Neural progenitor cell (in vitro differentiated cells): ENCODE measurements at regions not wholly inside any gene's neighbourhood (a gene's known extent, or its start where the extent isn't known, plus 50 kb on each side); places are given as distances from the start of the nearest gene placed in this dataset.

Source experiments
- DNase-seq: peaks from one replicate; pipeline ENCODE4 v3.0.0-alpha.2; 2016; ENCODE audit warnings: low spot score
- H2AFZ ChIP-seq: fragments of 200-600 bp; sonication (generic); replicated peaks from 2 replicates; pipeline ENCODE4 v1.6.1; 2016; ENCODE audit warnings: antibody characterized with exemption
- H3F3A ChIP-seq: fragments of 200-600 bp; sonication (generic); 2 replicates; pipeline ENCODE4 v1.6.1; 2016; ENCODE audit warnings: antibody characterized with exemption, low read depth
- H3K27ac ChIP-seq: fragments of 200-600 bp; sonication (generic); 2 replicates; pipeline ENCODE4 v1.5.1; 2016; ENCODE audit warnings: mild to moderate bottlenecking
- H3K27me3 ChIP-seq: fragments of 200-600 bp; sonication (generic); 2 replicates; pipeline ENCODE4 v1.6.1; 2016; ENCODE audit warnings: mild to moderate bottlenecking, moderate library complexity
- H3K36me3 ChIP-seq: fragments of 200-600 bp; sonication (generic); 2 replicates; pipeline ENCODE4 v1.5.1; 2016
- H3K4me1 ChIP-seq: fragments of 200-600 bp; sonication (generic); 2 replicates; pipeline ENCODE4 v1.6.1; 2016; ENCODE audit warnings: mixed run types
- H3K4me2 ChIP-seq: fragments of 200-600 bp; sonication (generic); 2 replicates; pipeline ENCODE4 v1.6.1; 2016
- H3K4me3 ChIP-seq: fragments of 200-600 bp; sonication (generic); 2 replicates; pipeline ENCODE4 v1.5.1; 2016
- H3K79me2 ChIP-seq: fragments of 200-600 bp; sonication (generic); 2 replicates; pipeline ENCODE4 v1.6.1; 2016; ENCODE audit warnings: low read depth
- H3K9ac ChIP-seq: fragments of 200-600 bp; sonication (generic); 2 replicates; pipeline ENCODE4 v1.6.1; 2016
- H3K9me3 ChIP-seq: fragments of 200-600 bp; sonication (generic); 2 replicates; pipeline ENCODE4 v1.5.1; 2016; ENCODE audit warnings: low read depth
- H4K20me1 ChIP-seq: fragments of 200-600 bp; sonication (generic); 2 replicates; pipeline ENCODE4 v1.6.1; 2016; ENCODE audit warnings: low read depth
- H3K27ac Mint-ChIP-seq: 3 replicates; pipeline ENCODE4 v1.8.0; 2021; ENCODE audit warnings: mixed read lengths
- H3K27me3 Mint-ChIP-seq: 2 replicates; pipeline ENCODE4 v1.8.0; 2022; ENCODE audit warnings: low read depth, mild to moderate bottlenecking, inconsistent platforms, moderate library complexity, mixed read lengths; ENCODE audit not compliant: insufficient read depth
- H3K36me3 Mint-ChIP-seq: 3 replicates; pipeline ENCODE4 v1.8.0; 2021; ENCODE audit warnings: mixed read lengths
- H3K4me1 Mint-ChIP-seq: 3 replicates; pipeline ENCODE4 v1.8.0; 2021; ENCODE audit warnings: mixed read lengths
- H3K4me3 Mint-ChIP-seq: 3 replicates; pipeline ENCODE4 v1.8.0; 2021; ENCODE audit warnings: mild to moderate bottlenecking, moderate library complexity, mixed read lengths
- H3K9me3 Mint-ChIP-seq: 3 replicates; pipeline ENCODE4 v1.8.0; 2020; ENCODE audit warnings: mixed read lengths
- EZH2 ChIP-seq: fragments of 200-600 bp; sonication (generic); IDR thresholded peaks from 2 replicates; pipeline ENCODE4 v1.6.1; 2017; ENCODE audit warnings: antibody characterized with exemption, mild to moderate bottlenecking, moderate library complexity
- EZH2phosphoT487 ChIP-seq: fragments of 200-600 bp; sonication (generic); IDR thresholded peaks from 2 replicates; pipeline ENCODE4 v1.6.1; 2017; ENCODE audit warnings: antibody characterized with exemption
- TF ChIP-seq, protein P1 (sequence below): fragments of 200-600 bp; sonication (generic); IDR thresholded peaks from 2 replicates; pipeline ENCODE4 v1.5.1; 2017; ENCODE audit warnings: antibody characterized with exemption, mild to moderate bottlenecking

- no peaks in the 10 kb centered on the region for H4K20me1 ChIP-seq
- H3K27me3 Mint-ChIP-seq, result peaks cover 17% of the 10 kb centered on the region
- no peaks in the 10 kb centered on the region for H3K27me3 ChIP-seq
- H3K27ac Mint-ChIP-seq, result no peak overlapping the region
- H3K36me3 ChIP-seq, result no peaks in the 10 kb centered on the region
- H3K4me1 Mint-ChIP-seq, result peaks cover 19% of the 10 kb centered on the region
- H3K4me3 Mint-ChIP-seq, result no peak overlapping the region
- no peaks in the 10 kb centered on the region for H3K79me2 ChIP-seq
- H3K36me3 Mint-ChIP-seq, result no peaks in the 10 kb centered on the region
- no peaks in the 10 kb centered on the region for H3F3A ChIP-seq
- no peak overlapping the region for H3K27ac ChIP-seq
- DNase-seq, result no peak
- no peak overlapping the region for H2AFZ ChIP-seq
- H3K9me3 Mint-ChIP-seq, result peaks cover 2% of the 10 kb centered on the region
- no peak for TF ChIP-seq EZH2phosphoT487
- TF ChIP-seq EZH2, result no peak
- TF ChIP-seq, protein P1, sequence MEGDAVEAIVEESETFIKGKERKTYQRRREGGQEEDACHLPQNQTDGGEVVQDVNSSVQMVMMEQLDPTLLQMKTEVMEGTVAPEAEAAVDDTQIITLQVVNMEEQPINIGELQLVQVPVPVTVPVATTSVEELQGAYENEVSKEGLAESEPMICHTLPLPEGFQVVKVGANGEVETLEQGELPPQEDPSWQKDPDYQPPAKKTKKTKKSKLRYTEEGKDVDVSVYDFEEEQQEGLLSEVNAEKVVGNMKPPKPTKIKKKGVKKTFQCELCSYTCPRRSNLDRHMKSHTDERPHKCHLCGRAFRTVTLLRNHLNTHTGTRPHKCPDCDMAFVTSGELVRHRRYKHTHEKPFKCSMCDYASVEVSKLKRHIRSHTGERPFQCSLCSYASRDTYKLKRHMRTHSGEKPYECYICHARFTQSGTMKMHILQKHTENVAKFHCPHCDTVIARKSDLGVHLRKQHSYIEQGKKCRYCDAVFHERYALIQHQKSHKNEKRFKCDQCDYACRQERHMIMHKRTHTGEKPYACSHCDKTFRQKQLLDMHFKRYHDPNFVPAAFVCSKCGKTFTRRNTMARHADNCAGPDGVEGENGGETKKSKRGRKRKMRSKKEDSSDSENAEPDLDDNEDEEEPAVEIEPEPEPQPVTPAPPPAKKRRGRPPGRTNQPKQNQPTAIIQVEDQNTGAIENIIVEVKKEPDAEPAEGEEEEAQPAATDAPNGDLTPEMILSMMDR, result no peak
- H3K4me2 ChIP-seq, result no peak overlapping the region
- no peak overlapping the region for H3K9ac ChIP-seq
- no peak overlapping the region for H3K4me3 ChIP-seq
- H3K9me3 ChIP-seq, result no peaks in the 10 kb centered on the region
- H3K4me1 ChIP-seq, result no peaks in the 10 kb centered on the region
These were observed 320.8 kb downstream of the CBLN1 start for GRCh38 chr16:48960830-48961229.

- H3K4me1 Mint-ChIP-seq, result peaks cover 24% of the 10 kb centered on the region
- no peaks in the 10 kb centered on the region for H3K36me3 Mint-ChIP-seq
- Histone ChIP-seq H3K4me3 (no peak overlapping the region), H3K9ac (no peak overlapping the region), H3K4me2 (no peak overlapping the region), H4K20me1 (no peaks in the 10 kb centered on the region), H3K79me2 (no peaks in the 10 kb centered on the region), H3K36me3 (no peaks in the 10 kb centered on the region), H3K27me3 (no peaks in the 10 kb centered on the region), H3K27ac (no peak overlapping the region), H3F3A (no peaks in the 10 kb centered on the region), H2AFZ (no peak overlapping the region), H3K4me1 (no peaks in the 10 kb centered on the region), H3K9me3 (no peaks in the 10 kb centered on the region)
- no peak for DNase-seq
- peaks cover 2% of the 10 kb centered on the region for H3K9me3 Mint-ChIP-seq
- H3K27me3 Mint-ChIP-seq, result peaks cover 16% of the 10 kb centered on the region
- TF ChIP-seq, protein P1, result no peak
- no peak for TF ChIP-seq EZH2
- TF ChIP-seq EZH2phosphoT487, result no peak
- no peak overlapping the region for H3K4me3 Mint-ChIP-seq
- H3K27ac Mint-ChIP-seq, result no peak overlapping the region
These were observed 321.9 kb downstream of the CBLN1 start for GRCh38 chr16:48959747-48960146.

GRCh38 chr16:48959204-48959603 lies 322.4 kb downstream of the CBLN1 start:
- Mint-ChIP-seq H3K9me3 (peaks cover 2% of the 10 kb centered on the region), H3K4me1 (peaks cover 24% of the 10 kb centered on the region), H3K36me3 (no peaks in the 10 kb centered on the region), H3K27ac (no peak overlapping the region), H3K4me3 (no peak overlapping the region), H3K27me3 (peaks cover 13% of the 10 kb centered on the region)
- Histone ChIP-seq H3K27ac (no peak overlapping the region), H3K4me2 (no peak overlapping the region), H4K20me1 (no peaks in the 10 kb centered on the region), H3K79me2 (no peaks in the 10 kb centered on the region), H3K4me3 (no peak overlapping the region), H3K36me3 (no peaks in the 10 kb centered on the region), H3K4me1 (no peaks in the 10 kb centered on the region), H2AFZ (no peak overlapping the region), H3F3A (no peaks in the 10 kb centered on the region), H3K27me3 (no peaks in the 10 kb centered on the region), H3K9ac (no peak overlapping the region), H3K9me3 (no peaks in the 10 kb centered on the region)
- TF ChIP-seq EZH2 (no peak), EZH2phosphoT487 (no peak)
- TF ChIP-seq, protein P1, result no peak
- no peak for DNase-seq
